Prostate gland (tissue), 2 donors: ENCODE measurements at regions not wholly inside any gene's neighbourhood (a gene's known extent, or its start where the extent isn't known, plus 50 kb on each side); places are given as distances from the start of the nearest gene placed in this dataset.

Source experiments
- DNase-seq: peaks from one replicate; pipeline ENCODE4 v3.0.0-alpha.2; 2019; ENCODE audit warnings: low spot score
- H3K27ac ChIP-seq, 2 donors: fragments of 200-600 bp; sonication (generic); 2 replicates each; pipeline ENCODE4 v1.5.1; 2017 to 2019
- H3K27me3 ChIP-seq: fragments of 200-600 bp; sonication (generic); replicated peaks from 2 replicates; pipeline ENCODE4 v1.5.1; 2019; ENCODE audit not compliant: insufficient read depth
- H3K36me3 ChIP-seq, 2 donors: fragments of 200-600 bp; sonication (generic); 1 replicate in 1 of 2; 2 replicates in 1 of 2; pipeline versions ENCODE4 v1.5.1 to v1.8.1; 2017 to 2019
- H3K4me1 ChIP-seq: fragments of 200-600 bp; sonication (generic); replicated peaks from 2 replicates; pipeline ENCODE4 v1.5.1; 2019
- H3K4me3 ChIP-seq, 2 donors: fragments of 200-600 bp; sonication (generic); 2 replicates each; pipeline ENCODE4 v1.5.1; 2017 to 2019
- H3K9me3 ChIP-seq: fragments of 200-600 bp; sonication (generic); 2 replicates; pipeline ENCODE4 v1.5.1; 2017
- POLR2A ChIP-seq: fragments of 450-650 bp; IDR thresholded peaks from one replicate; pipeline ENCODE4 v1.6.1; 2016; ENCODE audit warnings: antibody characterized with exemption, mild to moderate bottlenecking
- POLR2AphosphoS5 ChIP-seq: sonication (generic); formaldehyde crosslinking; IDR thresholded peaks from one replicate; pipeline ENCODE4 v1.6.1; 2017; ENCODE audit warnings: antibody characterized with exemption
- WGBS: methylation state at CpG from one replicate; pipeline ENCODE4 v1.1.5; 2018; 5-methylcytosine and 5-hydroxymethylcytosine counted together
- intact Hi-C: fragments of 100-400 bp; cut with DNase I; formaldehyde crosslinking; loops from one replicate; pipeline ENCODE4 v1.14.2; 2022
- TF ChIP-seq, protein P1 (sequence below), 4 experiments: fragments of 200-600 bp in 2 of 4; fragments of 450-650 bp in 2 of 4; sonication (generic) in 2 of 4; IDR thresholded peaks; 1 replicate in 3 of 4; 2 replicates in 1 of 4; pipeline ENCODE4 v1.5.1; 2016 to 2019; ENCODE audit warnings: antibody characterized with exemption in 4 of 4, mild to moderate bottlenecking in 2 of 4, moderate library complexity in 2 of 4

DNA sequence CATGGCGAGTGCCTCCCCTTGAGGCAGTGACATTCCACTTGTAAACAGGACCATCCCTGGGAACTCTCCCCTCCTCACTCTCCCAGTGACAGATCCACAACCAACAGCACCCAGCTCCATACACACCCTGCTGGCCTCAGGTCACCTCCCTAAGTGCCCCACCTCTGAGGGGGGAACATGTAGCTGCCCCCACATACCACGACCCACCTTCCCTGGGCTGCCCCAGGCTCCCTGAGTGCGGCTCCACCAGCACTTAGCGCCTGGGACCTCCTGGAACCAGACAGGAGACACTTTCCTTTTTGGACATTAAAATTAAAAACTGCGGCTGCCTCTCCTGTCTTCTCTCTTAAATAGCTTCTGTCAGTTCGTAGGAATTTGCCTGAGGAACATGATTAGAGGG lies 1140.1 kb downstream of the BRD1 start:
- H3K27me3 ChIP-seq, result no peaks in the 10 kb centered on the region
- intact Hi-C loops, result no loop called here
- WGBS, result 73% methylated on average over 6 of the region's 6 CpGs
- TF ChIP-seq, protein P1, sequence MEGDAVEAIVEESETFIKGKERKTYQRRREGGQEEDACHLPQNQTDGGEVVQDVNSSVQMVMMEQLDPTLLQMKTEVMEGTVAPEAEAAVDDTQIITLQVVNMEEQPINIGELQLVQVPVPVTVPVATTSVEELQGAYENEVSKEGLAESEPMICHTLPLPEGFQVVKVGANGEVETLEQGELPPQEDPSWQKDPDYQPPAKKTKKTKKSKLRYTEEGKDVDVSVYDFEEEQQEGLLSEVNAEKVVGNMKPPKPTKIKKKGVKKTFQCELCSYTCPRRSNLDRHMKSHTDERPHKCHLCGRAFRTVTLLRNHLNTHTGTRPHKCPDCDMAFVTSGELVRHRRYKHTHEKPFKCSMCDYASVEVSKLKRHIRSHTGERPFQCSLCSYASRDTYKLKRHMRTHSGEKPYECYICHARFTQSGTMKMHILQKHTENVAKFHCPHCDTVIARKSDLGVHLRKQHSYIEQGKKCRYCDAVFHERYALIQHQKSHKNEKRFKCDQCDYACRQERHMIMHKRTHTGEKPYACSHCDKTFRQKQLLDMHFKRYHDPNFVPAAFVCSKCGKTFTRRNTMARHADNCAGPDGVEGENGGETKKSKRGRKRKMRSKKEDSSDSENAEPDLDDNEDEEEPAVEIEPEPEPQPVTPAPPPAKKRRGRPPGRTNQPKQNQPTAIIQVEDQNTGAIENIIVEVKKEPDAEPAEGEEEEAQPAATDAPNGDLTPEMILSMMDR (IDR thresholded peaks at IDR 0.05), result no peak
- no peak for TF ChIP-seq POLR2AphosphoS5
- no peak for TF ChIP-seq POLR2A
- no peak overlapping the region for H3K27ac ChIP-seq
- no peaks in the 10 kb centered on the region for H3K9me3 ChIP-seq
- DNase-seq, result no peak
- no peak overlapping the region for H3K4me3 ChIP-seq
- no peaks in the 10 kb centered on the region for H3K4me1 ChIP-seq
- no peaks in the 10 kb centered on the region for H3K36me3 ChIP-seq

DNA sequence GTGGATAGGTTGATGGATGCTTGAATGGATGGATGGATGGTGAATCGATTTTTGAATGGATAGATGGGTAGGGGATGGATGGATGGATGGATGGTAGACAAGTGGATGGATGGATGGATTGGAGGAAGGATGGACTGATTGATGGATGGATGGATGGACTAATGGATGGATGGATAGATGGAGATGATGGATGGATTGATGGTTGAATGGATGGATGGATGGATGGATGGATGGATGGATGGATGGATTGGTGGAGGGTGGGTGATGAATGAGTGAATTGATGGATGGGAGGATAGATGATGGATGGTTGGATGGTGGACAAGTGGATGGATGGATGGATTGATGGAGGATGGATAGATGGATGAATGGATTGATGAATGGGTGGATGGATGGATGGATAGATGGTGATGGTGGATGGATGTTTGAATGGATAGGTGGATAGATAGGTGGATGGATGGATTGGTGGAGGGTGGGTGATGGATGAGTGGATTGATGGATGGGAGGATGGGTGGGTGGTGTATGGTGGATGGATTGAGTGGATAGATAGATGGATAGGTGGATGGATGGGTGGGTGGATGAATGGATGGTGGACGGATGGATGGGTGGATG lies 1140.9 kb downstream of the BRD1 start:
- 91% methylated on average over 2 of the region's 2 CpGs for WGBS
- intact Hi-C loops, result no loop called here

DNA sequence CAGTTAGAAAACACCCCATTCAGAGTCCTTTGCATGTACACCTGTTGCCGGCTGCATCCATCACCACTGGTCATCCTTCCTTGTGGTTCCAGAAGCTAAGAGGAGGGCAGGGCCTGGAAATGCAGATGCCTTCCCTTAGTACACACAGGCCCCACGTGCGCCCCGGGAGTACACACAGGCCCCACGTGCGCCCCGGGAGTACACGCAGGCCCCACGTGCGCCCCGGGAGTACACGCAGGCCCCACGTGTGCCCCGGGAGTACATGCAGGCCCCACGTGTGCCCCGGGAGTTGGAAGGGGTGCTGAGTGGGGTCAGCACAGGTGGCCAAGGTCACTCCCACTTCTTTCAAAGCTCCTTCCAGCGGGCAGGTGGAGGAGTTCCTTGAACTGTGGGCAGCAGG lies 1141.9 kb downstream of the BRD1 start:
- no peak for DNase-seq
- Histone ChIP-seq H3K4me3 (no peak overlapping the region), H3K4me1 (no peaks in the 10 kb centered on the region), H3K27me3 (no peaks in the 10 kb centered on the region), H3K27ac (no peak overlapping the region), H3K9me3 (no peaks in the 10 kb centered on the region), H3K36me3 (no peaks in the 10 kb centered on the region)
- TF ChIP-seq, protein P1 (IDR thresholded peaks at IDR 0.05), result no peak
- TF ChIP-seq POLR2AphosphoS5, result no peak
- no peak for TF ChIP-seq POLR2A
- intact Hi-C loops, result no loop called here
- 97% methylated on average over 17 of the region's 17 CpGs for WGBS

More for the DNA sequence above, 1140.9 kb downstream of the BRD1 start:
- no peaks in the 10 kb centered on the region for H3K9me3 ChIP-seq
- H3K4me3 ChIP-seq, result no peak overlapping the region
- DNase-seq, result no peak
- no peaks in the 10 kb centered on the region for H3K4me1 ChIP-seq
- TF ChIP-seq, protein P1 (IDR thresholded peaks at IDR 0.05), result no peak
- TF ChIP-seq POLR2AphosphoS5 (no peak), POLR2A (no peak)
- H3K27me3 ChIP-seq, result no peaks in the 10 kb centered on the region
- H3K27ac ChIP-seq, result no peak overlapping the region
- no peaks in the 10 kb centered on the region for H3K36me3 ChIP-seq

DNA sequence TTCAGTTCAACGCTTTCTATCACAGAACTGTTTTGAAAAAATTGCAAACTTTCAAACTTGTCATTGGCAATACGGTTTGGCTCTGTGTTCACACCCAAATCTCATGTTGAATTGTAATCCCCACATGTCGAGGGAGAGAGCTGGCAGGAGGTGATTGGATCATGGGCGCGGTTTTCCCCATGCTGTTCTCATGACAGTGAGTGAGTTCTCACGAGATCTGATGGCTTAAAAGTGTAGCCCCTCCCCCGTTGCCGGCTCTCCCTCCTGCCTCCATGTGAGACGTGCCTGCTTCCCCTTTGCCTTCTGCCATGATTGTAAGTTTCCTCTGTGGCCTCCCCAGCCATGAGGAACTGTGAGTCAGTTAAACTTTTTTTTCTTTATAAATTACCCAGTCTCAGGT lies 1144.0 kb downstream of the BRD1 start:
- H3K36me3 ChIP-seq, result no peaks in the 10 kb centered on the region
- no peaks in the 10 kb centered on the region for H3K4me1 ChIP-seq
- no peak overlapping the region for H3K27ac ChIP-seq
- 77% methylated on average over 9 of the region's 9 CpGs for WGBS
- no peaks in the 10 kb centered on the region for H3K27me3 ChIP-seq
- H3K4me3 ChIP-seq, result no peak overlapping the region
- H3K9me3 ChIP-seq, result no peaks in the 10 kb centered on the region
- intact Hi-C loops, result no loop called here
- TF ChIP-seq POLR2A, result no peak
- TF ChIP-seq, protein P1 (IDR thresholded peaks at IDR 0.05), result no peak
- no peak for TF ChIP-seq POLR2AphosphoS5
- DNase-seq, result no peak

DNA sequence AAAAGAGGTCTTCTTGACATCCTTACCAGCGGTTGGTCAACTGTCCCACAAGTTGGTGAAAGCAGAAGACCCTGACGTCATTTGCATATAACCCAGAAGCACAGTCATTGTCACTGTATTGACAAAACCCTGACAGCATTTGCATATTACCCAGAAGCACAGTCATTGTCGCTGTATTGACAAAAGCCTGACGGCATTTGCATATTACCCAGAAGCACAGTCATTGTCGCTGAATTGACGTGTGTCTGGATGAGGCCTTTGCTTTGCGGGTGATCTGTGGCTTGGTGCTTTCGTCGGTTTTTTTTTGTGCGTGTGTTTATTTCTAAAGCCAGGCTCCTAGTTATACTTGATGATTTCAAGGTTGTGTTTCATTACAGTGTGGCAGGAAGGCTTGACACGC lies 1145.2 kb downstream of the BRD1 start:
- DNase-seq, result no peak
- H3K27me3 ChIP-seq, result no peaks in the 10 kb centered on the region
- 88% methylated on average over 9 of the region's 11 CpGs for WGBS
- H3K4me1 ChIP-seq, result no peaks in the 10 kb centered on the region
- TF ChIP-seq POLR2A, result no peak
- TF ChIP-seq POLR2AphosphoS5, result no peak
- TF ChIP-seq, protein P1 (IDR thresholded peaks at IDR 0.05), result no peak
- intact Hi-C loops, result no loop called here
- H3K4me3 ChIP-seq, result no peak overlapping the region
- no peaks in the 10 kb centered on the region for H3K36me3 ChIP-seq
- H3K27ac ChIP-seq, result no peak overlapping the region
- no peaks in the 10 kb centered on the region for H3K9me3 ChIP-seq
